Gastrocnemius medialis (tissue), 4 donors: ENCODE measurements at regions not wholly inside any gene's neighbourhood (a gene's known extent, or its start where the extent isn't known, plus 50 kb on each side); places are given as distances from the start of the nearest gene placed in this dataset.

ENCODE experiments used
- ATAC-seq, 2 donors: fragments of 150-250 bp; one replicate each; pipeline ENCODE4 v1.9.1; 2016
- DNase-seq, 2 donors: peaks; one replicate each; pipeline ENCODE4 v3.0.0-alpha.2; 2019
- H3K27ac ChIP-seq, 4 donors: fragments of 200-600 bp; sonication (generic); 1 replicate in 1 of 4; 2 replicates in 3 of 4; pipeline ENCODE4 v1.5.1; 2016 to 2018; ENCODE audit warnings: mild to moderate bottlenecking in 2 of 4, moderate library complexity in 1 of 4
- H3K27me3 ChIP-seq, 3 donors: fragments of 200-600 bp; sonication (generic) in 2 of 3; 1 replicate in 1 of 3; 2 replicates in 2 of 3; pipeline versions ENCODE4 v1.5.1 to v1.6.0; 2016 to 2019; ENCODE audit warnings: mild to moderate bottlenecking in 1 of 3, moderate library complexity in 1 of 3
- H3K36me3 ChIP-seq, 2 donors: fragments of 200-600 bp; sonication (generic) in 1 of 2; one replicate each; pipeline ENCODE4 v1.5.1; 2017 to 2018
- H3K4me1 ChIP-seq, 2 donors: fragments of 200-600 bp; sonication (generic) in 1 of 2; one replicate each; pipeline ENCODE4 v1.5.1; 2016 to 2017; ENCODE audit warnings: mild to moderate bottlenecking in 2 of 2
- H3K4me3 ChIP-seq, 4 donors: fragments of 200-600 bp; sonication (generic) in 3 of 4; 1 replicate in 1 of 4; 2 replicates in 3 of 4; pipeline ENCODE4 v1.5.1; 2016 to 2019; ENCODE audit warnings: mild to moderate bottlenecking in 2 of 4
- H3K9me3 ChIP-seq, 3 donors: fragments of 200-600 bp; sonication (generic) in 2 of 3; 1 replicate in 1 of 3; 2 replicates in 2 of 3; pipeline ENCODE4 v1.5.1; 2016 to 2019
- POLR2A ChIP-seq, 2 donors: fragments of 450-650 bp; IDR thresholded peaks; one replicate each; pipeline ENCODE4 v1.6.1; 2017; ENCODE audit warnings: antibody characterized with exemption in 2 of 2, mild to moderate bottlenecking in 2 of 2, moderate library complexity in 2 of 2
- in situ Hi-C, 4 donors: fragments of 200-750 bp; cut with MboI; loops; one replicate each; pipeline versions ENCODE4 v1.15.0 to v1.8.0; 2017; ENCODE audit warnings: low sequenced_read_pairs in 4 of 4
- intact Hi-C: fragments of 100-400 bp; cut with DNase I; formaldehyde crosslinking; loops from one replicate; pipeline ENCODE4 v1.15.1; 2023; ENCODE audit warnings: low total_unique reads
- TF ChIP-seq, protein P1 (sequence below), 5 experiments: fragments of 450-650 bp in 3 of 5; fragments of 200-600 bp in 2 of 5; sonication (generic) in 2 of 5; IDR thresholded peaks in 4 of 5; conservative IDR thresholded peaks in 1 of 5; 1 replicate in 4 of 5; 2 replicates in 1 of 5; pipeline ENCODE4 v1.5.1; 2016 to 2019; ENCODE audit warnings: antibody characterized with exemption in 5 of 5, mild to moderate bottlenecking in 3 of 5, moderate library complexity in 3 of 5

DNA sequence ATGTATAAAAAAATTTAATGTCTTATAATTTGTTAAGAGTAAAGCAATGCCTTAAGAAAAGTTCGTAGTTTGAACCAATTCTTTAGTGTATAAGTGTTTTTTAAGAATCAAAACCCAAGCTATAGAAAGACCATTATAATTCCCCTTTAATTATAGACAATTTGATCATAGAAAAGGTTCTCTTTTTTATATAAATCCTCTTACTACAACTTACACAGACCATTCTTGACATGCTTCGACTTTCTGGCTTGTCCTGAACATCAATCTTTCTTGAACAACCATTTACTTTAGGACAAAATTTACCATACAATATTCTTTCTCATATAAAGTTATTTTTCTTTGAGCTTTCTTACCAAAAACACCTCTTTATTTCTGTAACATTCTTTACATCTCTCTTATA lies 330.5 kb upstream of the SPANXN1 start:
- Histone ChIP-seq H3K27ac (no peak overlapping the region), H3K4me1 (no peaks in the 10 kb centered on the region), H3K9me3 (no peaks in the 10 kb centered on the region), H3K27me3 (no peaks in the 10 kb centered on the region), H3K36me3 (no peaks in the 10 kb centered on the region), H3K4me3 (no peak overlapping the region)
- in situ Hi-C loops, result no loop called here
- DNase-seq (no peak), ATAC-seq (no peak)
- intact Hi-C loops, result no loop called here
- no peak for TF ChIP-seq POLR2A (IDR thresholded peaks at IDR 0.05)
- TF ChIP-seq, protein P1, sequence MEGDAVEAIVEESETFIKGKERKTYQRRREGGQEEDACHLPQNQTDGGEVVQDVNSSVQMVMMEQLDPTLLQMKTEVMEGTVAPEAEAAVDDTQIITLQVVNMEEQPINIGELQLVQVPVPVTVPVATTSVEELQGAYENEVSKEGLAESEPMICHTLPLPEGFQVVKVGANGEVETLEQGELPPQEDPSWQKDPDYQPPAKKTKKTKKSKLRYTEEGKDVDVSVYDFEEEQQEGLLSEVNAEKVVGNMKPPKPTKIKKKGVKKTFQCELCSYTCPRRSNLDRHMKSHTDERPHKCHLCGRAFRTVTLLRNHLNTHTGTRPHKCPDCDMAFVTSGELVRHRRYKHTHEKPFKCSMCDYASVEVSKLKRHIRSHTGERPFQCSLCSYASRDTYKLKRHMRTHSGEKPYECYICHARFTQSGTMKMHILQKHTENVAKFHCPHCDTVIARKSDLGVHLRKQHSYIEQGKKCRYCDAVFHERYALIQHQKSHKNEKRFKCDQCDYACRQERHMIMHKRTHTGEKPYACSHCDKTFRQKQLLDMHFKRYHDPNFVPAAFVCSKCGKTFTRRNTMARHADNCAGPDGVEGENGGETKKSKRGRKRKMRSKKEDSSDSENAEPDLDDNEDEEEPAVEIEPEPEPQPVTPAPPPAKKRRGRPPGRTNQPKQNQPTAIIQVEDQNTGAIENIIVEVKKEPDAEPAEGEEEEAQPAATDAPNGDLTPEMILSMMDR (IDR thresholded peaks at IDR 0.05 in 4 of 5, conservative IDR thresholded peaks at IDR 0.05 in 1 of 5), result no peak

DNA sequence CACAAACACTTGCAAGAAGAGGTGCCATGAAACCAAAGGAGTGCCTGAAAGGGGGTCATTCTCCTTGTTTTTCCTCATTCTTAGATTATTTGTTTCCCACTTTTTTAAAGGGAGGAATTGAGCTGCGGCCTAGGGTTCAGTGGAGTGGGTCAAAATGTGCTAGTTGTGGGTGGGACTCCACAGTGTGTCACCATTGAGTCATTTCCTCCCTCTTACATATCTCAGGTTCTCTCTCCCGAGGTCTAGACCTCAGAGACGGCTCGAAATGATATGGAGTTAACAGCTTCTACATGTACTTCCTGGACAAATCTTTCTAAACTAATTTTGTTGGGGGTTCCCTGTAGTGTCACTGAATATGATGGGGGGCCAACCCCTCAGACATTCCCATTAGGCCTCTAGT lies 328.4 kb upstream of the SPANXN1 start:
- intact Hi-C loops, result no loop called here
- no peaks in the 10 kb centered on the region for H3K36me3 ChIP-seq
- H3K27ac ChIP-seq, result no peak overlapping the region
- DNase-seq (no peak), ATAC-seq (no peak)
- H3K27me3 ChIP-seq, result no peaks in the 10 kb centered on the region
- TF ChIP-seq, protein P1 (IDR thresholded peaks at IDR 0.05 in 4 of 5, conservative IDR thresholded peaks at IDR 0.05 in 1 of 5), result no peak
- TF ChIP-seq POLR2A (IDR thresholded peaks at IDR 0.05), result no peak
- in situ Hi-C loops, result no loop called here
- H3K9me3 ChIP-seq, result no peaks in the 10 kb centered on the region
- H3K4me3 ChIP-seq, result no peak overlapping the region
- no peaks in the 10 kb centered on the region for H3K4me1 ChIP-seq

DNA sequence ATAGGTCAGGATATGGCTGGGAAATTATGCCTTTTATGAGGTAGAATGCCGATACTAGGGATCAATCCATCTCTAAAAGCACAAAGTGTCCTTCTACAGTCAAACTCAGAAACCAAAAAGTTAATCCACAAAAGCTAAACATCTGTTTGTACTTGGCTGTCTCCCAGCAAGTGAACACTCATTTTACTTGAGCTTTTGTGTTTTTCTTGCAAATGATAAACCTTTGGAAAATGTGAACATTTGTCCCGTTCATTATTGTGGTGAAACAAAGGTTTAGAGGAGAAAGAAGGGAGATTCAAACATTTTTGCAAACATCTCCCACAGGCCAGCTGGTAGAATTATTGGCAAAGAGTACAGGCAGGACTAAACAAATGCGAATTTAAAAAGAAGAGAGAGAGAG lies 300.6 kb upstream of the SPANXN1 start:
- no peaks in the 10 kb centered on the region for H3K27me3 ChIP-seq
- in situ Hi-C loops, result no loop called here
- H3K27ac ChIP-seq, result no peak overlapping the region
- ATAC-seq, result no peak
- TF ChIP-seq POLR2A (IDR thresholded peaks at IDR 0.05), result no peak
- TF ChIP-seq, protein P1 (IDR thresholded peaks at IDR 0.05 in 4 of 5, conservative IDR thresholded peaks at IDR 0.05 in 1 of 5), result no peak
- intact Hi-C loops, result no loop called here
- H3K9me3 ChIP-seq, result no peaks in the 10 kb centered on the region
- DNase-seq, result no peak
- no peaks in the 10 kb centered on the region for H3K36me3 ChIP-seq
- H3K4me1 ChIP-seq, result no peaks in the 10 kb centered on the region
- no peak overlapping the region for H3K4me3 ChIP-seq
